ENCODE measurements at regions not wholly inside any gene's neighbourhood (a gene's known extent, or its start where the extent isn't known, plus 50 kb on each side); places are given as distances from the start of the nearest gene placed in this dataset.

DNA sequence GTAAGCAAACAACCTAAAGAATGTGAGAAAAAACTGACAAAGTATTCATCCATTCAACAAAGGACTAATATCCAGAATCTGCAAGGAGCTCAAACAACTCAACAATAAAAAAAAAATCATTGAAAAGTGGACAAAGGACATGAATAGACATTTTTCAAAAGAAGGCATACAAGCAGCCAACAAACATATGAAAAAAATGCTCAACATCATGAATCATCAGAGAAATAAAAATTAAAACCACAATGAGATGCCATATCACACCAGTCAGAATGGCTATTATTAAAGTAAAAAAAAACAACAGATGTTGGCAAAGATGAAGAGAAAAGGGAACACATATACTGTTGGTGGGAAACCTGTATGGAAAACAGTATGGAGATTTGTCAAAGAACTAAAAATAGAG is 120.7 kb upstream of the ADGRL3 start:
- no peaks in the 10 kb centered on the region for H3K9me3 ChIP-seq (ENCODE audit: low read depth)
- H3K4me1 ChIP-seq (ENCODE audit: low read depth), result no peaks in the 10 kb centered on the region
- no peak overlapping the region for H3K4me3 ChIP-seq
- H3K27me3 ChIP-seq, result no peaks in the 10 kb centered on the region
- no peak for DNase-seq (ENCODE audit: low read depth in 1 of 2, low spot score in 1 of 2)
- H3K27ac ChIP-seq, result no peak overlapping the region
- no peaks in the 10 kb centered on the region for H3K36me3 ChIP-seq
- TF ChIP-seq, protein P1, sequence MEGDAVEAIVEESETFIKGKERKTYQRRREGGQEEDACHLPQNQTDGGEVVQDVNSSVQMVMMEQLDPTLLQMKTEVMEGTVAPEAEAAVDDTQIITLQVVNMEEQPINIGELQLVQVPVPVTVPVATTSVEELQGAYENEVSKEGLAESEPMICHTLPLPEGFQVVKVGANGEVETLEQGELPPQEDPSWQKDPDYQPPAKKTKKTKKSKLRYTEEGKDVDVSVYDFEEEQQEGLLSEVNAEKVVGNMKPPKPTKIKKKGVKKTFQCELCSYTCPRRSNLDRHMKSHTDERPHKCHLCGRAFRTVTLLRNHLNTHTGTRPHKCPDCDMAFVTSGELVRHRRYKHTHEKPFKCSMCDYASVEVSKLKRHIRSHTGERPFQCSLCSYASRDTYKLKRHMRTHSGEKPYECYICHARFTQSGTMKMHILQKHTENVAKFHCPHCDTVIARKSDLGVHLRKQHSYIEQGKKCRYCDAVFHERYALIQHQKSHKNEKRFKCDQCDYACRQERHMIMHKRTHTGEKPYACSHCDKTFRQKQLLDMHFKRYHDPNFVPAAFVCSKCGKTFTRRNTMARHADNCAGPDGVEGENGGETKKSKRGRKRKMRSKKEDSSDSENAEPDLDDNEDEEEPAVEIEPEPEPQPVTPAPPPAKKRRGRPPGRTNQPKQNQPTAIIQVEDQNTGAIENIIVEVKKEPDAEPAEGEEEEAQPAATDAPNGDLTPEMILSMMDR (IDR thresholded peaks at IDR 0.05; ENCODE audit: low read depth, low read length), result no peak

DNA sequence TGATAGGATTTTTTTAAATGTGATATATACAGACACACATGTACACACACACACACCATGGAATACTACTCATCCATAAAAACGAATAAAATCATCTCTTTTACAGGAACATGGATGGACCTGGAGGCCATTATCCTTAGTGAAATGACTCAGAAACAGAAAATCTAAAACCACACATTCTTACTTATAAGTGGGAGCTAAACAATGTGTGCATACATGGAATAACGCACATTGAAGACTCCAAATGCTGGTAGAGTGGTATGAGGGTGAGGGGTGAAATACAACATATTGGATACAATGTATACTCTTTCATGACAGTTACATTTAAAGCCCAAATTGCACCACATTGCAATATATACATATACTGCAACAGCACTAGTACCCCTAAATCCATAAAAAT is 120.2 kb upstream of the ADGRL3 start:
- no peaks in the 10 kb centered on the region for H3K36me3 ChIP-seq
- no peak overlapping the region for H3K27ac ChIP-seq
- no peaks in the 10 kb centered on the region for H3K27me3 ChIP-seq
- TF ChIP-seq, protein P1 (IDR thresholded peaks at IDR 0.05; ENCODE audit: low read depth, low read length), result no peak
- H3K4me3 ChIP-seq, result no peak overlapping the region
- no peaks in the 10 kb centered on the region for H3K9me3 ChIP-seq (ENCODE audit: low read depth)
- no peaks in the 10 kb centered on the region for H3K4me1 ChIP-seq (ENCODE audit: low read depth)
- no peak for DNase-seq (ENCODE audit: low read depth in 1 of 2, low spot score in 1 of 2)

DNA sequence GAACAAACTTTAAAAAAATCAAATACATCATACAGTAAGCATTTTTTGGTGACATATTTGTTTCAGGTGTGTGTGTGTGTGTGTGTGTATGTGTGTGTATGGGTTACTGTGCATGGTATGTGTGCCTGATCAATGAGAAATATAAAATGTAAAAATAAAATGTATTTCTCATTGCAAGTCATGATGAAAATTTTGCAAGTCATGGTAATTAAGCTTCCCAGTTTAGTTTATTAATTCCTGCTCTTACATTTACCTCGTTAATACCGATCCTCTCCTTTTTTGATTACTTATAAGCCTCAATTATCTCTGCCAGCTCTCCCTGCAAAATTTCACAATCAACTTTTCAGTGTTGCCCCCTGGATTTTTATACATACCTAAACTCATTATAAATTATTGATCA is 114.6 kb upstream of the ADGRL3 start:
- Histone ChIP-seq H3K4me3 (no peak overlapping the region), H3K27me3 (no peaks in the 10 kb centered on the region), H3K9me3 (ENCODE audit: low read depth) (no peaks in the 10 kb centered on the region), H3K4me1 (ENCODE audit: low read depth) (no peaks in the 10 kb centered on the region), H3K36me3 (no peaks in the 10 kb centered on the region), H3K27ac (no peak overlapping the region)
- DNase-seq (ENCODE audit: low read depth in 1 of 2, low spot score in 1 of 2), result no peak
- TF ChIP-seq, protein P1 (IDR thresholded peaks at IDR 0.05; ENCODE audit: low read depth, low read length), result no peak

DNA sequence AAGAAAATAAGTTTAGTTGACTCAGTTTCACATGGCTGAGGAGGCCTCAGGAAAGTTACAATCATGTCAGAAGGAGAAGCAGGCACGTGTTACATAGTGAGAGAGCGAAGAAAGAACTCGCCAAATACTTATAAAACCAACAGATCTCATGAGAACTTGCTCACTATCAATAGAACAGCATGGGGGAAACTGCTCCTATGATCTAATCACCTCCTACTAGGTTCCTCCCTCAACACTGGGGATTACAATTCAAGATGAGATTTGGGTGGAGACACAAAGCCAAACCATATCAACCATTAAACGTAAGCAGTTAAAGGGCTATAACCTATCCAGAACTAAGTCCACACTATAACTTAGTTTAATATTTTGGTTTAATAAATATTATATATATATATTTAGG is 113.8 kb upstream of the ADGRL3 start:
- DNase-seq (ENCODE audit: low read depth in 1 of 2, low spot score in 1 of 2), result no peak
- Histone ChIP-seq H3K27ac (no peak overlapping the region), H3K36me3 (no peaks in the 10 kb centered on the region), H3K4me3 (no peak overlapping the region), H3K9me3 (ENCODE audit: low read depth) (no peaks in the 10 kb centered on the region), H3K27me3 (no peaks in the 10 kb centered on the region), H3K4me1 (ENCODE audit: low read depth) (no peaks in the 10 kb centered on the region)
- TF ChIP-seq, protein P1 (IDR thresholded peaks at IDR 0.05; ENCODE audit: low read depth, low read length), result no peak

DNA sequence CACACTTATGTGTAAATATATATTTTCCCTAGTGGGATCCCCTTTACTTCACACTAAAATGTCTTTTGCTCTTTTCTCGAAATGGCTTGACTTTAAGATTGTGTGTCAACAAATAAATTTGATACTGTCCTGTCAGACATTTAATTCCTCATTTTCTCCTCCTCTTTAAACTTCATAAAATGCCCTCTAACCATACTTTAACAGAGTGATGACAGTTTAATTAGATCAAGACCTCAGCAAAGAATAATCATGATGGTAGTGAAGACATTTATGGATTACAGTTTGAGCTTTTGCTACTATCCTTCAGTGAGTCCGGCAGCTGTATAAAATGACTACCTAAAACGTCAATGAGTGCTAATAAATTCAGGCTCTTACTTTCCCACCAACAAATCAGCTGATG is 113.1 kb upstream of the ADGRL3 start:
- no peaks in the 10 kb centered on the region for H3K27me3 ChIP-seq
- no peaks in the 10 kb centered on the region for H3K36me3 ChIP-seq
- H3K4me3 ChIP-seq, result no peak overlapping the region
- no peak overlapping the region for H3K27ac ChIP-seq
- H3K9me3 ChIP-seq (ENCODE audit: low read depth), result no peaks in the 10 kb centered on the region
- no peaks in the 10 kb centered on the region for H3K4me1 ChIP-seq (ENCODE audit: low read depth)
- DNase-seq (ENCODE audit: low read depth in 1 of 2, low spot score in 1 of 2), result no peak
- TF ChIP-seq, protein P1 (IDR thresholded peaks at IDR 0.05; ENCODE audit: low read depth, low read length), result no peak
